CD4-positive, alpha-beta T cell (primary cell): ENCODE measurements at regions not wholly inside any gene's neighbourhood (a gene's known extent, or its start where the extent isn't known, plus 50 kb on each side); places are given as distances from the start of the nearest gene placed in this dataset.

Source experiments
- ATAC-seq: fragments of 200-7000 bp; cut with Tn5 transposase; one replicate; pipeline ENCODE4 v1.10.0; 2022; ENCODE audit warnings: mild to moderate bottlenecking; ENCODE audit not compliant: poor library complexity
- CTCF ChIA-PET: fragments of 350-600 bp; sonication (Branson Sonifier 250); formaldehyde crosslinking; loops from one replicate; lab custom pipeline; 2021; ENCODE audit warnings: antibody characterized with exemption, inconsistent platforms; lab: Charles Lee
- POLR2A ChIA-PET: fragments of 350-600 bp; sonication (Branson Sonifier 250); formaldehyde crosslinking; loops from one replicate; lab custom pipeline; 2021; ENCODE audit warnings: antibody characterized with exemption, inconsistent platforms; lab: Charles Lee
- DNase-seq, 14 experiments: peaks; one replicate each; pipeline ENCODE4 v3.0.0-alpha.2; 2013 to 2020; ENCODE audit warnings: mixed read lengths in 2 of 14
- H3K27ac ChIP-seq, 2 donors: one replicate each; pipeline versions ENCODE4 v1.5.1 to v1.7.0; 2013; ENCODE audit warnings: low read length in 2 of 2, low read depth in 1 of 2, mild to moderate bottlenecking in 1 of 2
- H3K27me3 ChIP-seq, 2 experiments: 1 replicate in 1 of 2; 2 replicates in 1 of 2; pipeline versions ENCODE4 v1.6.1 to v1.7.0; 2013; ENCODE audit warnings: low read length in 2 of 2, control low read depth in 1 of 2, mild to moderate bottlenecking in 1 of 2, moderate library complexity in 1 of 2; ENCODE audit not compliant: insufficient read depth in 2 of 2, control insufficient read depth in 1 of 2
- H3K36me3 ChIP-seq: one replicate; pipeline ENCODE4 v1.6.1; 2013; ENCODE audit warnings: low read length, control low read depth; ENCODE audit not compliant: insufficient read depth
- H3K4me1 ChIP-seq: one replicate; pipeline ENCODE4 v1.6.1; 2013; ENCODE audit warnings: low read length, control low read depth; ENCODE audit not compliant: insufficient read depth
- H3K4me3 ChIP-seq: one replicate; pipeline ENCODE4 v1.5.1; 2013; ENCODE audit warnings: mild to moderate bottlenecking, low read length, moderate library complexity
- H3K9me3 ChIP-seq, 2 experiments: 1 replicate in 1 of 2; 2 replicates in 1 of 2; pipeline versions ENCODE4 v1.6.1 to v1.7.0; 2013; ENCODE audit warnings: low read length in 2 of 2, mild to moderate bottlenecking in 2 of 2, control low read depth in 1 of 2, moderate library complexity in 1 of 2; ENCODE audit not compliant: control insufficient read depth in 1 of 2, insufficient read depth in 1 of 2
- H3K27ac Mint-ChIP-seq: one replicate; pipeline ENCODE4 v1.8.0; 2020; ENCODE audit warnings: mixed read lengths
- H3K27me3 Mint-ChIP-seq: one replicate; pipeline ENCODE4 v1.8.0; 2021; ENCODE audit warnings: mixed read lengths
- H3K36me3 Mint-ChIP-seq: one replicate; pipeline ENCODE4 v1.8.0; 2021; ENCODE audit warnings: low read depth, mixed read lengths
- H3K4me1 Mint-ChIP-seq: one replicate; pipeline ENCODE4 v1.8.0; 2021; ENCODE audit warnings: low read depth, mixed read lengths
- H3K4me3 Mint-ChIP-seq: one replicate; pipeline ENCODE4 v1.8.0; 2020; ENCODE audit warnings: mild to moderate bottlenecking, mixed read lengths
- H3K9me3 Mint-ChIP-seq: one replicate; pipeline ENCODE4 v1.8.0; 2020; ENCODE audit warnings: mixed read lengths
- intact Hi-C, 2 experiments: fragments of 100-400 bp; cut with DNase I in 1 of 2; cut with micrococcal nuclease in 1 of 2; formaldehyde crosslinking; loops; one replicate each; pipeline versions ENCODE4 v1.15.1 to v1.9.0; 2023 to 2025; cut with DNase I, micrococcal nuclease
- TF ChIP-seq, protein P1 (sequence below): fragments of 200-600 bp; IDR thresholded peaks from one replicate; pipeline ENCODE4 v1.8.0; 2022; ENCODE audit warnings: antibody characterized with exemption, mild to moderate bottlenecking

DNA sequence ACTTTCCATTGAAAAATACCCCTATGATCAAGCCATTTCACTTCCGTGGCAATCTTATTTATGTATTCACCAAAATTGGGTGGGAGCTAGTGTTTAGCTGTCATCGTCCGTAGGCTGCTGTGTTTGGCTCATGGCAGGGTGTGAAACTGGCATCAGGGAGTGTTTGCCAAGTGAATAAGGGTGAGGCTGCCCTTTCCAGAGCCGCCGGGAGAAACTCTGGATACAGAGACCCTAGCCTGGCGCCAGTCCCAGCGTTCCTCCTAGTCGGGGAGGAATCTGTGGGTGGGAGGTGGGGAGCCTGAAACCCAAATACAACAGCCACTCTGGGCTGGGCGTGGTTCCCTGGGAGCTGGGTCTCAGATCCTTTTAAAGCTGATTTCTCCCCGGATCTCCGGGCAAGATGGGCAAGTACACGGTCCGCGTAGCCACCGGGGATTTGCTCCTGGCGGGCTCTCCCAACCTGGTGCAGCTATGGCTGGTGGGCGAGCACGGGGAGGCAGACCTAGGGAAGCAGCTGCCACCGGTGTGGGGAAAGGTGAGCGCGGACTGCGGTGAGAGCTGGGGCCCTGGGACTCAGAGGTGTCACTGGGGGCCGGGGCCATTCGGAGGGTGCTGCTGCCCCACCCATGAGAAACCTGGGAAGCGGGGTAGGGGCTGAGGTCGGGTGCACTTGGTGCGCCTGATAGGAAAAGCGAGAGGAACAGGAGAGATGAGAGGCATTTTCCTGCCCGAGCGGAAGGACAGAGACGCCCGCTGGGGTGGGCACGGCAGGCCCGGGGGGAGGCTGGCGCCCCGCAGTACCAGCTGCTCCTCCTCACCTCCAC lies 62.1 kb upstream of the TEKT1 start:
- Histone ChIP-seq H3K9me3 (peaks cover 6% of the 10 kb centered on the region in 2 experiments), H3K27me3 (peaks cover 11 to 25% of the 10 kb centered on the region in 2 experiments), H3K27ac (no peak overlapping the region), H3K4me3 (no peak overlapping the region), H3K36me3 (no peaks in the 10 kb centered on the region), H3K4me1 (no peaks in the 10 kb centered on the region)
- H3K27ac Mint-ChIP-seq: no peak overlapping the region
- H3K4me1 Mint-ChIP-seq: no peaks in the 10 kb centered on the region
- intact Hi-C loops: no loop called here
- H3K36me3 Mint-ChIP-seq: peaks cover 5% of the 10 kb centered on the region
- no peak overlapping the region for H3K4me3 Mint-ChIP-seq
- DNase-seq (no peak), ATAC-seq (no peak)
- ChIA-PET POLR2A (no interaction called here), CTCF (no interaction called here)
- TF ChIP-seq, protein P1, sequence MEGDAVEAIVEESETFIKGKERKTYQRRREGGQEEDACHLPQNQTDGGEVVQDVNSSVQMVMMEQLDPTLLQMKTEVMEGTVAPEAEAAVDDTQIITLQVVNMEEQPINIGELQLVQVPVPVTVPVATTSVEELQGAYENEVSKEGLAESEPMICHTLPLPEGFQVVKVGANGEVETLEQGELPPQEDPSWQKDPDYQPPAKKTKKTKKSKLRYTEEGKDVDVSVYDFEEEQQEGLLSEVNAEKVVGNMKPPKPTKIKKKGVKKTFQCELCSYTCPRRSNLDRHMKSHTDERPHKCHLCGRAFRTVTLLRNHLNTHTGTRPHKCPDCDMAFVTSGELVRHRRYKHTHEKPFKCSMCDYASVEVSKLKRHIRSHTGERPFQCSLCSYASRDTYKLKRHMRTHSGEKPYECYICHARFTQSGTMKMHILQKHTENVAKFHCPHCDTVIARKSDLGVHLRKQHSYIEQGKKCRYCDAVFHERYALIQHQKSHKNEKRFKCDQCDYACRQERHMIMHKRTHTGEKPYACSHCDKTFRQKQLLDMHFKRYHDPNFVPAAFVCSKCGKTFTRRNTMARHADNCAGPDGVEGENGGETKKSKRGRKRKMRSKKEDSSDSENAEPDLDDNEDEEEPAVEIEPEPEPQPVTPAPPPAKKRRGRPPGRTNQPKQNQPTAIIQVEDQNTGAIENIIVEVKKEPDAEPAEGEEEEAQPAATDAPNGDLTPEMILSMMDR: no peak
- peaks cover 84% of the 10 kb centered on the region for H3K27me3 Mint-ChIP-seq
- no peaks in the 10 kb centered on the region for H3K9me3 Mint-ChIP-seq

DNA sequence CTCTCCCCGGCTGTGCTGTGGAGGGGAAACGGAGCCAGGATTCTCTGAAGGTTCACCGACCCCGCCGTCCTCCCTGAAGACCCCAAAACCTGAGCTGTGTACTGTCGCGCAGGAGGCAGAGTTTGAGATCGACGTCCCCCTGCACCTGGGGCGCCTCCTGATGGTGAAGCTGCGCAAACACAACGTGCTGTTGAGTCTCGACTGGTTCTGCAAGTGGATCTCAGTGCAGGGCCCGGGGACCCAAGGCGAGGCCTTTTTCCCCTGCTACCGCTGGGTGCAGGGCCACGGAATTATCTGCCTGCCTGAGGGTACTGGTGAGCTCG lies 62.6 kb upstream of the TEKT1 start:
- H3K4me1 ChIP-seq: no peaks in the 10 kb centered on the region
- H3K36me3 ChIP-seq: no peaks in the 10 kb centered on the region
- peaks cover 11 to 25% of the 10 kb centered on the region in 2 experiments for H3K27me3 ChIP-seq
- no peak overlapping the region for H3K27ac ChIP-seq
- Mint-ChIP-seq H3K36me3 (peaks cover 5% of the 10 kb centered on the region), H3K4me3 (no peak overlapping the region), H3K4me1 (no peaks in the 10 kb centered on the region), H3K27ac (no peak overlapping the region), H3K9me3 (no peaks in the 10 kb centered on the region), H3K27me3 (peaks cover 84% of the 10 kb centered on the region)
- TF ChIP-seq, protein P1: no peak
- no peak overlapping the region for H3K4me3 ChIP-seq
- peaks cover under 1 to 6% of the 10 kb centered on the region in 2 experiments for H3K9me3 ChIP-seq
- DNase-seq (peak in 4 of 14 experiments; percentile 6 to 32 (median 17)), ATAC-seq (no peak)
- ChIA-PET POLR2A (no interaction called here), CTCF (interaction anchor here (0.5 kb wide), 1 partner anchor 321 kb away, joined by 3 read pairs; no protein-coding TSS in a partner anchor)
- intact Hi-C loops: no loop called here

DNA sequence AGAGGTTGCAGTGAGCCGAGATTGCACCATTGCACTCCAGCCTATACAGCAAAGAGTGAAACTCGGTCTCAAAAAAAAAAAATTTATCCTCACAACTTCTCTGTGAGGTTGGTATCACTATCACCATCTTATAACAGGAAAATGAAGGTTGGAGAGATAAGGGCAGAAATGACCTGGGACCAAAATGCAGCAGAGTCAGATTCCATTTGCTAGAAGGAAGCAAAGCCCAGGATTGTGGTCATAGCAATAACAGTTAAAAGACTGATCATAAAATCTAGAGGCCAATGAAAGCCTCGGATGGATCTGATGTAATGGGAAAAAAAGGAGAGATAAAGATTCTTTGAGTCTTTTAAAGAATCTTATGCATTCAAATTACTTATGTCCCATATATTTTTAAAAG lies 69.6 kb upstream of the TEKT1 start:
- no peak for ATAC-seq
- Histone ChIP-seq H3K4me3 (no peak overlapping the region), H3K27me3 (peaks cover 0 to 2% of the 10 kb centered on the region in 2 experiments), H3K27ac (no peak overlapping the region), H3K9me3 (no peaks in the 10 kb centered on the region), H3K36me3 (no peaks in the 10 kb centered on the region), H3K4me1 (no peaks in the 10 kb centered on the region)
- Mint-ChIP-seq H3K27ac (no peak overlapping the region), H3K4me1 (no peaks in the 10 kb centered on the region), H3K36me3 (no peaks in the 10 kb centered on the region), H3K4me3 (no peak overlapping the region), H3K9me3 (no peaks in the 10 kb centered on the region), H3K27me3 (peaks cover 30% of the 10 kb centered on the region)
- CTCF ChIA-PET: no interaction called here
- POLR2A ChIA-PET: no interaction called here
- TF ChIP-seq, protein P1: no peak
- intact Hi-C loops: no loop called here
- no peak for DNase-seq
